Karpas-422 (cell line): ENCODE measurements at regions not wholly inside any gene's neighbourhood (a gene's known extent, or its start where the extent isn't known, plus 50 kb on each side); places are given as distances from the start of the nearest gene placed in this dataset.

Experiments used
- DNase-seq: peaks from one replicate; pipeline ENCODE4 v3.0.0-alpha.2; 2015
- H2AFZ ChIP-seq: fragments of 200-600 bp; sonication (generic); 2 replicates; pipeline ENCODE4 v1.6.1; 2014; ENCODE audit warnings: antibody characterized with exemption, low read length, mixed read lengths
- H3K27ac ChIP-seq: fragments of 200-600 bp; sonication (generic); 2 replicates; pipeline ENCODE4 v1.5.1; 2014; ENCODE audit warnings: mild to moderate bottlenecking, low read length, moderate library complexity
- H3K27me3 ChIP-seq: fragments of 200-600 bp; sonication (generic); 2 replicates; pipeline ENCODE4 v1.6.1; 2014; ENCODE audit warnings: low read length, mixed read lengths
- H3K36me3 ChIP-seq: fragments of 200-600 bp; sonication (generic); 2 replicates; pipeline ENCODE4 v1.6.1; 2014; ENCODE audit warnings: low read length, mixed read lengths; ENCODE audit not compliant: insufficient read depth
- H3K4me1 ChIP-seq: fragments of 200-600 bp; sonication (generic); 2 replicates; pipeline ENCODE4 v1.6.1; 2014; ENCODE audit warnings: mild to moderate bottlenecking, low read length, mixed read lengths
- H3K4me2 ChIP-seq: fragments of 200-600 bp; sonication (generic); 2 replicates; pipeline ENCODE4 v1.6.1; 2014; ENCODE audit warnings: low read length, low read depth, mild to moderate bottlenecking; ENCODE audit not compliant: poor library complexity, severe bottlenecking
- H3K4me3 ChIP-seq: fragments of 200-600 bp; sonication (generic); 2 replicates; pipeline ENCODE4 v1.5.1; 2014; ENCODE audit warnings: mild to moderate bottlenecking, antibody characterized with exemption, low read length, mixed read lengths
- H3K79me2 ChIP-seq: fragments of 200-600 bp; sonication (generic); 2 replicates; pipeline ENCODE4 v1.6.1; 2014; ENCODE audit warnings: mild to moderate bottlenecking, low read length, mixed read lengths
- H3K9ac ChIP-seq: fragments of 200-600 bp; sonication (generic); 2 replicates; pipeline ENCODE4 v1.6.0; 2014; ENCODE audit warnings: low read length
- H3K9me2 ChIP-seq: fragments of 200-600 bp; sonication (generic), shearing (Covaris generic); replicated peaks from 2 replicates; pipeline ENCODE4 v1.6.0; 2014; ENCODE audit warnings: mild to moderate bottlenecking, low read length, moderate library complexity; ENCODE audit not compliant: insufficient read depth
- H3K9me3 ChIP-seq: fragments of 300-700, 200-600 bp; sonication (generic); 2 replicates; pipeline ENCODE4 v1.6.1; 2014; ENCODE audit warnings: low read length, mixed read lengths
- H4K20me1 ChIP-seq: fragments of 200-600 bp; sonication (generic); 2 replicates; pipeline ENCODE4 v1.6.1; 2014; ENCODE audit warnings: mild to moderate bottlenecking, antibody characterized with exemption, low read length, low read depth; ENCODE audit not compliant: insufficient read depth

GRCh38 chr2:5464657-5465056 lies 227.5 kb upstream of the SOX11 start:
- H2AFZ ChIP-seq, result no peak overlapping the region
- no peaks in the 10 kb centered on the region for H3K4me1 ChIP-seq

GRCh38 chr2:5465859-5466258 lies 226.3 kb upstream of the SOX11 start:
- DNase-seq, result no peak
- Histone ChIP-seq H4K20me1 (no peaks in the 10 kb centered on the region), H3K79me2 (no peaks in the 10 kb centered on the region), H3K4me3 (no peak overlapping the region), H3K4me2 (no peak overlapping the region), H3K9ac (no peak overlapping the region), H3K27ac (no peak overlapping the region), H3K27me3 (no peaks in the 10 kb centered on the region), H3K4me1 (no peaks in the 10 kb centered on the region), H3K9me2 (no peaks in the 10 kb centered on the region), H3K9me3 (no peaks in the 10 kb centered on the region), H3K36me3 (no peaks in the 10 kb centered on the region), H2AFZ (no peak overlapping the region)

More at GRCh38 chr2:5464657-5465056, 227.5 kb upstream of the SOX11 start:
- Histone ChIP-seq H4K20me1 (no peaks in the 10 kb centered on the region), H3K4me3 (no peak overlapping the region), H3K36me3 (no peaks in the 10 kb centered on the region), H3K9ac (no peak overlapping the region), H3K27ac (no peak overlapping the region), H3K9me3 (no peaks in the 10 kb centered on the region), H3K79me2 (no peaks in the 10 kb centered on the region), H3K4me2 (no peak overlapping the region), H3K9me2 (no peaks in the 10 kb centered on the region), H3K27me3 (no peaks in the 10 kb centered on the region)
- DNase-seq, result no peak

- Histone ChIP-seq H3K9ac (no peak overlapping the region), H3K4me2 (no peak overlapping the region), H3K4me3 (no peak overlapping the region), H3K4me1 (no peaks in the 10 kb centered on the region), H3K27me3 (no peaks in the 10 kb centered on the region), H3K79me2 (no peaks in the 10 kb centered on the region), H3K9me2 (no peaks in the 10 kb centered on the region), H3K27ac (no peak overlapping the region), H3K9me3 (no peaks in the 10 kb centered on the region), H2AFZ (no peak overlapping the region), H3K36me3 (no peaks in the 10 kb centered on the region), H4K20me1 (no peaks in the 10 kb centered on the region)
- no peak for DNase-seq
Measured at GRCh38 chr2:5467178-5467905, 224.8 kb upstream of the SOX11 start.

- DNase-seq, result no peak
- no peaks in the 10 kb centered on the region for H3K9me3 ChIP-seq
Measured at GRCh38 chr2:5472673-5473072, 219.5 kb upstream of the SOX11 start.

GRCh38 chr2:5473635-5474034 lies 218.5 kb upstream of the SOX11 start:
- Histone ChIP-seq H3K4me1 (no peaks in the 10 kb centered on the region), H3K27me3 (no peaks in the 10 kb centered on the region), H2AFZ (no peak overlapping the region), H3K4me3 (no peak overlapping the region), H3K4me2 (no peak overlapping the region), H3K9me2 (no peaks in the 10 kb centered on the region), H3K27ac (no peak overlapping the region), H3K79me2 (no peaks in the 10 kb centered on the region), H4K20me1 (no peaks in the 10 kb centered on the region), H3K36me3 (no peaks in the 10 kb centered on the region), H3K9ac (no peak overlapping the region), H3K9me3 (no peaks in the 10 kb centered on the region)
- no peak for DNase-seq

More at GRCh38 chr2:5472673-5473072, 219.5 kb upstream of the SOX11 start:
- Histone ChIP-seq H3K36me3 (no peaks in the 10 kb centered on the region), H3K4me2 (no peak overlapping the region), H3K27ac (no peak overlapping the region), H3K79me2 (no peaks in the 10 kb centered on the region), H3K9ac (no peak overlapping the region), H3K4me3 (no peak overlapping the region), H3K9me2 (no peaks in the 10 kb centered on the region), H2AFZ (no peak overlapping the region), H3K4me1 (no peaks in the 10 kb centered on the region), H3K27me3 (no peaks in the 10 kb centered on the region), H4K20me1 (no peaks in the 10 kb centered on the region)

- Histone ChIP-seq H2AFZ (no peak overlapping the region), H3K4me3 (no peak overlapping the region), H3K9me2 (no peaks in the 10 kb centered on the region), H3K4me1 (no peaks in the 10 kb centered on the region), H3K9me3 (no peaks in the 10 kb centered on the region), H3K27me3 (no peaks in the 10 kb centered on the region), H3K4me2 (no peak overlapping the region), H3K27ac (no peak overlapping the region), H4K20me1 (no peaks in the 10 kb centered on the region), H3K36me3 (no peaks in the 10 kb centered on the region), H3K9ac (no peak overlapping the region), H3K79me2 (no peaks in the 10 kb centered on the region)
- no peak for DNase-seq
Measured at GRCh38 chr2:5474716-5475115, 217.5 kb upstream of the SOX11 start.

GRCh38 chr2:5479265-5479928 lies 212.8 kb upstream of the SOX11 start:
- Histone ChIP-seq H3K4me1 (no peaks in the 10 kb centered on the region), H3K27me3 (no peaks in the 10 kb centered on the region), H3K79me2 (no peaks in the 10 kb centered on the region), H4K20me1 (no peaks in the 10 kb centered on the region), H3K4me3 (no peak overlapping the region), H2AFZ (no peak overlapping the region), H3K9me3 (no peaks in the 10 kb centered on the region), H3K36me3 (no peaks in the 10 kb centered on the region), H3K4me2 (no peak overlapping the region), H3K9ac (no peak overlapping the region), H3K9me2 (no peaks in the 10 kb centered on the region), H3K27ac (no peak overlapping the region)
- no peak for DNase-seq

GRCh38 chr2:5482929-5483331 lies 209.3 kb upstream of the SOX11 start:
- H3K4me1 ChIP-seq, result no peaks in the 10 kb centered on the region
- H3K4me2 ChIP-seq, result no peak overlapping the region
- H3K9ac ChIP-seq, result no peak overlapping the region
- H2AFZ ChIP-seq, result no peak overlapping the region
- no peak for DNase-seq
- H3K4me3 ChIP-seq, result no peak overlapping the region
- no peaks in the 10 kb centered on the region for H3K9me2 ChIP-seq
- H3K27me3 ChIP-seq, result no peaks in the 10 kb centered on the region
- no peak overlapping the region for H3K27ac ChIP-seq
- H3K36me3 ChIP-seq, result no peaks in the 10 kb centered on the region
- no peaks in the 10 kb centered on the region for H3K79me2 ChIP-seq
- no peaks in the 10 kb centered on the region for H3K9me3 ChIP-seq
- no peaks in the 10 kb centered on the region for H4K20me1 ChIP-seq
